ENCODE measurements at regions not wholly inside any gene's neighbourhood (a gene's known extent, or its start where the extent isn't known, plus 50 kb on each side); places are given as distances from the start of the nearest gene placed in this dataset.

DNA sequence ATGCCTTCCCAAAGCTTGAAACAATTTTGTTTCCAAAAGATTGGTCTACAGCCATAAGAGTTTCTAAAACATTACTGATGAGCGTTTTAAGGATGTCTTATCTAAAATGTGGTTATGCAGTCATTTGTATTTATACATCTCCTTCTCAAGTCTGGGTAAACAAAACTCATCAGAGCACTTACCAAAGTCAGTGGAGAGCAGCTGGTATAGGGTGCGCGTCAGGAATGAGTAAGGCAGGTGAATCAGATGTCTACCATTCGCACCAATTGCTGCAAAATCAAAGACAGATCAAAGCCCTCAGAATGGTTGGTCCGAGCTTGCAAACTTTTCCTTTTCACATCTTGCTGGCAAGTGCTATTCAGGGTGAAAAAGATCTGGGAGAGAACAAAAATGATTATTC lies 65.6 kb upstream of the FAM171A1 start:
- TF ChIP-seq, protein P1, sequence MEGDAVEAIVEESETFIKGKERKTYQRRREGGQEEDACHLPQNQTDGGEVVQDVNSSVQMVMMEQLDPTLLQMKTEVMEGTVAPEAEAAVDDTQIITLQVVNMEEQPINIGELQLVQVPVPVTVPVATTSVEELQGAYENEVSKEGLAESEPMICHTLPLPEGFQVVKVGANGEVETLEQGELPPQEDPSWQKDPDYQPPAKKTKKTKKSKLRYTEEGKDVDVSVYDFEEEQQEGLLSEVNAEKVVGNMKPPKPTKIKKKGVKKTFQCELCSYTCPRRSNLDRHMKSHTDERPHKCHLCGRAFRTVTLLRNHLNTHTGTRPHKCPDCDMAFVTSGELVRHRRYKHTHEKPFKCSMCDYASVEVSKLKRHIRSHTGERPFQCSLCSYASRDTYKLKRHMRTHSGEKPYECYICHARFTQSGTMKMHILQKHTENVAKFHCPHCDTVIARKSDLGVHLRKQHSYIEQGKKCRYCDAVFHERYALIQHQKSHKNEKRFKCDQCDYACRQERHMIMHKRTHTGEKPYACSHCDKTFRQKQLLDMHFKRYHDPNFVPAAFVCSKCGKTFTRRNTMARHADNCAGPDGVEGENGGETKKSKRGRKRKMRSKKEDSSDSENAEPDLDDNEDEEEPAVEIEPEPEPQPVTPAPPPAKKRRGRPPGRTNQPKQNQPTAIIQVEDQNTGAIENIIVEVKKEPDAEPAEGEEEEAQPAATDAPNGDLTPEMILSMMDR (IDR thresholded peaks at IDR 0.05): no peak
- TF ChIP-seq POLR2A (IDR thresholded peaks at IDR 0.05): no peak
- TF ChIP-seq EP300 (IDR thresholded peaks at IDR 0.05): no peak

Measured in tibial nerve (tissue), 4 donors.